ENCODE measurements at regions not wholly inside any gene's neighbourhood (a gene's known extent, or its start where the extent isn't known, plus 50 kb on each side); places are given as distances from the start of the nearest gene placed in this dataset.
"Not testable (repeated sequence)": the region's sequence is repeated elsewhere in the genome, so short reads cannot be mapped to it uniquely, and the experiment has no call there.

GRCh38 chr3:160099834-160100233 is 111.2 kb downstream of the IL12A start:
- WGBS, 2 donors: 68 to 72% methylated on average over 5 of the region's 5 CpGs
- no peak overlapping the region for H3K4me3 ChIP-seq
- DNase-seq (no peak), ATAC-seq (ENCODE audit: low FRiP score in 2 of 2) (no peak)
- H3K27me3 ChIP-seq: no peaks in the 10 kb centered on the region
- H3K27ac ChIP-seq: no peak overlapping the region
- no peaks in the 10 kb centered on the region for H3K9me3 ChIP-seq
- H3K4me1 ChIP-seq: no peaks in the 10 kb centered on the region
- TF ChIP-seq POLR2A (IDR thresholded peaks at IDR 0.05): no peak
- TF ChIP-seq EP300 (IDR thresholded peaks at IDR 0.05): no peak
- no peak for TF ChIP-seq CTCF (IDR thresholded peaks at IDR 0.05)
- no peak for TF ChIP-seq POLR2AphosphoS5 (IDR thresholded peaks at IDR 0.05)
- H3K36me3 ChIP-seq: no peaks in the 10 kb centered on the region

- ATAC-seq (ENCODE audit: low FRiP score in 2 of 2): no peak
- Histone ChIP-seq H3K36me3 (no peaks in the 10 kb centered on the region), H3K4me3 (no peak overlapping the region), H3K27ac (no peak overlapping the region), H3K27me3 (no peaks in the 10 kb centered on the region), H3K9me3 (no peaks in the 10 kb centered on the region), H3K4me1 (no peaks in the 10 kb centered on the region)
- WGBS, 2 donors: 96 to 98% methylated on average over 40 of the region's 40 CpGs
- no peak for TF ChIP-seq POLR2A (IDR thresholded peaks at IDR 0.05)
- no peak for TF ChIP-seq EP300 (IDR thresholded peaks at IDR 0.05)
- no peak for TF ChIP-seq POLR2AphosphoS5 (IDR thresholded peaks at IDR 0.05)
- TF ChIP-seq CTCF (IDR thresholded peaks at IDR 0.05): no peak
- DNase-seq: peak in 1 of 2 donors; percentile 71
Observed at GRCh38 chr3:160100610-160101009, 112.0 kb downstream of the IL12A start.

DNA sequence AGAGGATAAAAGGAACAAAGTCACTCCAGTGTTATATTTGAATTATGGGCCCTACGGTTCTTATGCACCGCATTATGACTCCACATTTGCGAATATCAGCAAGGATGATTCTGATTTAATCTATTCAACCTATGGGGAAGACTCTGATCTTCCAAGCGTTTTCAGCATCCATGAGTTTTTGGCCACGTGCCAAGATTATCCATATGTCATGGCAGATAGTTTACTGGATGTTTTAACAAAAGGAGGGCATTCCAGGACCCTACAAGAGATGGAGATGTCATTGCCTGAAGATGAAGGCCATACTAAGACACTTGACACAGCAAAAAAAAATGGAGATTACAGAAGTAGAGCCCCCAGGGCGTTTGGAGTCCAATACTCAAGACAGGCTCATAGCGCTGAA is 113.4 kb downstream of the IL12A start:
- H3K27me3 ChIP-seq; H3K27ac ChIP-seq; H3K4me1 ChIP-seq; H3K4me3 ChIP-seq; H3K9me3 ChIP-seq; H3K36me3 ChIP-seq; DNase-seq; ATAC-seq (ENCODE audit: low FRiP score in 2 of 2): not testable (repeated sequence)
- 76 to 81% methylated on average over 7 of the region's 7 CpGs for WGBS, 2 donors

GRCh38 chr3:160103397-160103796 is 114.8 kb downstream of the IL12A start:
- H3K9me3 ChIP-seq: no peaks in the 10 kb centered on the region
- H3K27ac ChIP-seq: no peak overlapping the region
- TF ChIP-seq POLR2A (IDR thresholded peaks at IDR 0.05) (no peak), CTCF (IDR thresholded peaks at IDR 0.05) (no peak), POLR2AphosphoS5 (IDR thresholded peaks at IDR 0.05) (no peak), EP300 (IDR thresholded peaks at IDR 0.05) (no peak)
- no peak for DNase-seq
- H3K4me1 ChIP-seq: no peaks in the 10 kb centered on the region
- ATAC-seq (ENCODE audit: low FRiP score in 2 of 2): no peak
- WGBS, 2 donors: 100% methylated on average over 2 of the region's 2 CpGs
- no peak overlapping the region for H3K4me3 ChIP-seq
- H3K27me3 ChIP-seq: no peaks in the 10 kb centered on the region
- H3K36me3 ChIP-seq: no peaks in the 10 kb centered on the region

DNA sequence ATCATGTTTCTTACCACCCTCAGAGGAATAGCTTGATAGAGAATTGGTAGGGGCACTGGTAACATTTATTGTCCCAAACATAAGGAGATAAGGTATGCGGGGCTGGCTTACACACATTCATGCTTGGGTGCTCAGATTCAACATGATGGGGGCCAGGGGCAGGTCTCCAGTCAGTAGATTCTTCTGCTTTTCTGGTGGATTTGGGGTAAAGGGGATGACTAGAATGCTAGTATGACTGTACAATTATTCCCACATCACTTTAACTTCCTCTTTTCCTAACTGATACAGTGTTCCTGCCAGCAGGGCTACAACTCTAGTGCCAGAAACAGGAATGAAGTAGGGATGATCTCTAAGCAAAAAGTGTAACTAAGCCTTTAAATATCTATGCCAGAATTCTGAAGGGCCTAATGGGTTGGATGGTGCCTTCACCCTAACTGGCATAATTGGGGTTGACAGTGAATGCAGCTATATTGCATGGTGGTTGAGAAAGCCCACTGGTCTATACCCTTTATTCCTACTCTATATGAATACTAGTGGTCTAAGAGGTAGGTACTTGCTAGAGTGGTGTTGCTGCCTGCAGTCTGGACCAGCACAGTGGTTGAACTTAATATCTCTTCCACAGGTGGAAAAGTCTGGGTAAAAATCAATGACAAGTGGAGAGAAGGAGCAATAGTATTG is 117.4 kb downstream of the IL12A start:
- Histone ChIP-seq H3K4me3 (no peak overlapping the region), H3K36me3 (no peaks in the 10 kb centered on the region), H3K27me3 (no peaks in the 10 kb centered on the region), H3K27ac (no peak overlapping the region), H3K4me1 (no peaks in the 10 kb centered on the region), H3K9me3 (no peaks in the 10 kb centered on the region)
- 75 to 82% methylated on average over 1 of the region's 1 CpG for WGBS, 2 donors
- ATAC-seq (ENCODE audit: low FRiP score in 2 of 2): peak in 1 of 2 donors; percentile 49
- TF ChIP-seq POLR2A (IDR thresholded peaks at IDR 0.05) (no peak), POLR2AphosphoS5 (IDR thresholded peaks at IDR 0.05) (no peak), CTCF (IDR thresholded peaks at IDR 0.05) (no peak), EP300 (IDR thresholded peaks at IDR 0.05) (no peak)
- DNase-seq: no peak
